ENCODE measurements at regions not wholly inside any gene's neighbourhood (a gene's known extent, or its start where the extent isn't known, plus 50 kb on each side); places are given as distances from the start of the nearest gene placed in this dataset.

DNA sequence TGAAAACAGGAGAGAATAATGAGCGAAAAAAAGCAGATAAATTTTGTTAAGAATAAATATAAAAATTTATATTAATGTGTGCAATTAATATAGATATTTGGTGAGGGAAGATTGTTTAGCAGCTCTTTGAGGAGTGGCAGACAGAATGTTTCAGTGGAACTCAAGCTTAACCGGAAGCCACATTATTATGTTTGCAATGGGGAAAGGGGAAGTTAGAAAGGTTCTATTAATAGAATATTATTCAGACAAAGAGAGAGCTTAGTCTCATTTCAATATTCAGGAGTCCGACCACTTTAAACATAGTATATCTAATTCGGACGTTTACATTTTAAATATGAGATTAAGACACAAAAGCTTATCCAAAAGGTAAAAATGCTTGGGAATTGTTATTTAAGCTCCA, 81.6 kb upstream of the KHDRBS2 start (continued):
- TF ChIP-seq ZNF462 (CRISPR knock-in tag; IDR thresholded peaks at IDR 0.05), result no peak

DNA sequence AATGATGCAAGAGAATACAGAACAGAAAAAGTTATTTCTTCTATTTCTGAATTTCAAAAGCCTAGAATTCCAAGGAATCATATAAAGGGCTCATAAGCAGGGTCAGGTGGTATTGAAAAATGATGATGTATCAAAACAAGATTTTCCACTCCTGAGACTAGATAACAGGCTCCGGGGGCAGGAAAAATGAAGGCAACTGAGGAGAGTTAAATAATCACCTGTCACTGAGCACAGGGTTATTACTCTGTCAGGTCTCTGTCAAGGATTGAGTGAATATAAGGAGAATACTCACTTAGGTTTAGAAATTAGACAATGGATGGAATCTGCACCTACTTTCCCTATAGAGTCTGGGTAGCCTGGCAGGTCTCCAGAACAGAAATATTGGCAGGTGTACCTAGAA, 76.1 kb upstream of the KHDRBS2 start:
- Histone ChIP-seq H3K9me2 (ENCODE audit: insufficient read depth) (no peaks in the 10 kb centered on the region), H3K4me1 (ENCODE audit: insufficient read depth) (no peaks in the 10 kb centered on the region), H3K4me2 (no peak overlapping the region), H3K4me3 (no peak overlapping the region), H3K36me3 (ENCODE audit: insufficient read depth) (no peaks in the 10 kb centered on the region), H3K79me2 (replicated peaks; ENCODE audit: insufficient read depth) (no peaks in the 10 kb centered on the region), H3K27me3 (ENCODE audit: insufficient read depth) (no peaks in the 10 kb centered on the region), H4K20me1 (replicated peaks; ENCODE audit: insufficient read depth) (no peaks in the 10 kb centered on the region), H2AFZ (no peak overlapping the region), H3F3A (replicated peaks; ENCODE audit: low read depth) (no peaks in the 10 kb centered on the region), H3K27ac (ENCODE audit: low read depth) (no peak overlapping the region)
- DNase-seq (ENCODE audit: low spot score) (no peak), ATAC-seq (no peak)
- H3K27me3 Mint-ChIP-seq (ENCODE audit: insufficient read depth, low read depth, poor library complexity), result no peaks in the 10 kb centered on the region
- no peaks in the 10 kb centered on the region; the same call in 2 of the 3 replicates for H3K9me3 Mint-ChIP-seq
- H3K4me1 Mint-ChIP-seq, result no peaks in the 10 kb centered on the region
- H3K27ac Mint-ChIP-seq, result no peak overlapping the region
- no peaks in the 10 kb centered on the region for H3K36me3 Mint-ChIP-seq (ENCODE audit: low read depth)
- no peak overlapping the region for H3K4me3 Mint-ChIP-seq
- TF ChIP-seq STAT1 (IDR thresholded peaks at IDR 0.05; ENCODE audit: unreplicated experiment) (no peak), CTCF (conservative IDR thresholded peaks at IDR 0.05; ENCODE audit: low read depth in 2 of 2) (no peak), ZNF462 (CRISPR knock-in tag; IDR thresholded peaks at IDR 0.05) (no peak), EZH2 (IDR thresholded peaks at IDR 0.05; ENCODE audit: low read depth, unreplicated experiment) (no peak), JUNB (IDR thresholded peaks at IDR 0.05; ENCODE audit: unreplicated experiment) (no peak), POLR2AphosphoS5 (IDR thresholded peaks at IDR 0.05; ENCODE audit: low read depth) (no peak), ZNF331 (CRISPR knock-in tag; IDR thresholded peaks at IDR 0.05; ENCODE audit: low read depth) (no peak), ZNF114 (CRISPR knock-in tag; IDR thresholded peaks at IDR 0.05) (no peak)

Data from GM23338 (cell line).